ENCODE measurements at regions not wholly inside any gene's neighbourhood (a gene's known extent, or its start where the extent isn't known, plus 50 kb on each side); places are given as distances from the start of the nearest gene placed in this dataset.

GRCh38 chr6:153367021-153367420, 235.9 kb upstream of the RGS17 start:
- no peak for TF ChIP-seq CTCF (IDR thresholded peaks at IDR 0.05)
- TF ChIP-seq POLR2AphosphoS5 (IDR thresholded peaks at IDR 0.05): no peak

Data from breast epithelium (tissue), 3 donors.